ENCODE measurements at regions not wholly inside any gene's neighbourhood (a gene's known extent, or its start where the extent isn't known, plus 50 kb on each side); places are given as distances from the start of the nearest gene placed in this dataset.

GRCh38 chr10:42989481-42989921 lies 87.4 kb upstream of the RET start:
- intact Hi-C loops (cut with micrococcal nuclease), result no loop called here
- ATAC-seq (ENCODE audit: low read depth), result no peak
- no peak for DNase-seq
- Histone ChIP-seq H4K91ac (ENCODE audit: insufficient read depth, low read depth, low read length) (no peak overlapping the region), H3K27ac (ENCODE audit: insufficient read depth, low read length) (no peak overlapping the region), H3K9me3 (ENCODE audit: control insufficient read depth, insufficient read depth, low read length) (no peaks in the 10 kb centered on the region), H4K8ac (ENCODE audit: low read depth in 2 of 2, low read length in 2 of 2) (no peak overlapping the region), H4K5ac (ENCODE audit: low read depth, low read length) (no peak overlapping the region), H3K4ac (ENCODE audit: low read depth, low read length) (no peak overlapping the region), H2BK5ac (ENCODE audit: low read depth, low read length, poor library complexity, severe bottlenecking) (no peak overlapping the region), H3K79me1 (ENCODE audit: low read depth in 1 of 2, low read length in 2 of 2) (no peaks in the 10 kb centered on the region), H3K4me1 (ENCODE audit: control insufficient read depth, insufficient read depth, low read length) (no peaks in the 10 kb centered on the region), H2AK9ac (replicated peaks; ENCODE audit: low read depth, low read length, poor library complexity) (no peak overlapping the region), H3K23ac (ENCODE audit: low read depth, low read length) (no peak overlapping the region), H2BK15ac (ENCODE audit: low read depth, low read length) (no peak overlapping the region), H3K36me3 (ENCODE audit: control insufficient read depth, insufficient read depth, low read length) (no peaks in the 10 kb centered on the region), H3K56ac (ENCODE audit: extremely low read depth, insufficient read depth, low read length) (no peak overlapping the region), H3K14ac (replicated peaks; ENCODE audit: low read depth, low read length) (no peak overlapping the region), H3K18ac (ENCODE audit: low read depth, low read length) (no peak overlapping the region), H2AK5ac (ENCODE audit: low read depth, low read length) (no peak overlapping the region), H4K20me1 (ENCODE audit: insufficient read depth, low read length) (no peaks in the 10 kb centered on the region), H3K4me3 (ENCODE audit: insufficient read depth, low read depth, low read length) (no peak overlapping the region), H2BK120ac (ENCODE audit: low read depth, low read length) (no peak overlapping the region), H3K9ac (ENCODE audit: low read depth, low read length) (no peak overlapping the region), H2BK20ac (ENCODE audit: low read depth, low read length) (no peak overlapping the region), H3K27me3 (ENCODE audit: control insufficient read depth, insufficient read depth, low read length) (no peaks in the 10 kb centered on the region; the same call in 1 of the 2 replicates), H3K9me1 (ENCODE audit: insufficient read depth, low read length) (no peaks in the 10 kb centered on the region), H2AFZ (replicated peaks; ENCODE audit: low read length, poor library complexity) (no peak overlapping the region), H3K4me2 (ENCODE audit: low read depth, low read length) (no peak overlapping the region)
- dilution Hi-C loops (cut with HindIII; ENCODE audit: low sequenced_read_pairs, unreplicated experiment), result no loop called here
- WGBS, 2 experiments (ENCODE audit: extremely low coverage in 2 of 2, insufficient read length in 1 of 2), result no CpG with 5 or more reads among the region's 2 CpGs
- POLR2A ChIA-PET (ENCODE audit: unreplicated experiment), result no interaction called here
- no TSS peak for BruUV-seq (replicated peaks)
- CTCF ChIA-PET, result interaction anchor here (0.5 kb wide), 1 partner anchor 356 kb away, joined by 5 read pairs; no protein-coding TSS in a partner anchor
- no peak for TF ChIP-seq MXI1 (IDR thresholded peaks at IDR 0.05; ENCODE audit: borderline replicate concordance, low read depth, low read length)
- no peak for TF ChIP-seq CTCF (conservative IDR thresholded peaks at IDR 0.05; ENCODE audit: low read depth, low read length)
- in situ Hi-C loops (cut with MboI; ENCODE audit: low sequenced_read_pairs), result no loop called here

Data from IMR-90 (cell line).